Activated CD4-positive, CD25-positive, alpha-beta regulatory T cell treated with anti-CD3 and anti-CD28 coated beads, Interleukin-2, amount 50 U/mL, for 24 hours (primary cell): ENCODE measurements at regions not wholly inside any gene's neighbourhood (a gene's known extent, or its start where the extent isn't known, plus 50 kb on each side); places are given as distances from the start of the nearest gene placed in this dataset.
A peak's percentile ranks its signal among the peaks of the same experiment; 100 is the strongest.
"Not testable (repeated sequence)": the region's sequence is repeated elsewhere in the genome, so short reads cannot be mapped to it uniquely, and the experiment has no call there.

Experiments
- ATAC-seq, 2 donors: fragments of 150-1000 bp; cut with Tn5 transposase; one replicate each; pipeline ENCODE4 v1.10.0; 2021; ENCODE audit warnings: mild to moderate bottlenecking in 1 of 2, moderate library complexity in 1 of 2

GRCh38 chr5:168120401-168121137 lies 170.9 kb upstream of the WWC1 start:
- peak in 1 of 2 donors; percentile 28 for ATAC-seq

DNA sequence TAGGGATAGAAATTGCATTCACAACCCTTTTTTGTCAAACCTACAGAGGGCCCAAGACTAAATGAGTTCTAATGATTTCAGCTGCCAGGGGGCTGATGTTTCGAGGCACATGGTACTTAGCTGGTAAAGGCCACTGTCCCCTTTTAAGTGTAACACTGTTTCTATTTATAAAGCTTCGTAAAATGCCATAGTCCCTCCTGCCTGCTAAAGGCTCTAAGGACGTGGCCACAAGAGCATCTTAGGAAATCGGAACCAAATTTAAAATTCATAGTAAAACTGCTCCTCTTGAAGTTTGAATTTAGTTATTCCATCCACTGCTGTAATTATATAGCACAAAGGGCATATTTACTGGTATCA lies 170.3 kb upstream of the WWC1 start:
- ATAC-seq = no peak

GRCh38 chr5:168123631-168124528 lies 167.6 kb upstream of the WWC1 start:
- ATAC-seq = peak; percentile 49 to 60

DNA sequence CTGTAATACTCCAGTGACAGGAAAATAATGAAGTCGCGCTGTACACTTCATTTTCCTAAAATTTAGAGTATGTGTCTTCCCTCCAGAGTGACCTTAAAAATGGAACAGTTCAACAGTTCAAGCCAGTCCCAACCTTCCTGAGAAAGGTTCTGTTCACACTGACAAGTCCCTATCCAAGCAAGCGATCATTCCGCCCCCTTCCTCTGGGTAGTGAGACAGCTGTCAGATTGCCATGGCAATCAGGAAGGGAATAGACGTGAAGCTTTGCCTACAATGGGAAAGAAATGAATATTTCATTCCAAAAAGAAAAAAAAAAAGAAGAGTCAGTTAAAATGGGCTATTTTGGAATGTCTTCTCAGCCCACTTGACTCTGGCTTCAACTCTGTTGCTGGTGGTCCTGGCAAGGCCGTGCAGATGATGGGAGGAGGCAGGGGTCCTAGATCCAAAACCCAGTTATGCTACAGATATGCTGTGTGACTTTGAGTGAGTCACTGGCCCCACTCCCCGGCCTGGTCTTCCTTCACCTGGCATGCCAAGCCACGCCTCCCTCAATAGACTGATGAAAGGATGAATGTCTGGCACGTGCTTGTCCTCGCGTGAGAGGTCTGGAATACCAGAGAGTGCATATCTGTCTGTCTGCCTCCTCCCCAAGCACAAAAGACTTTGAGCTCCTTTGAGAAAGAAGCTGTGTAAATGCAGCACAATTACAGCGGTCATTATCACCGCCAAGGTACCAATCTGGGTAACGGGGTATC lies 165.8 kb upstream of the WWC1 start:
- no peak for ATAC-seq

DNA sequence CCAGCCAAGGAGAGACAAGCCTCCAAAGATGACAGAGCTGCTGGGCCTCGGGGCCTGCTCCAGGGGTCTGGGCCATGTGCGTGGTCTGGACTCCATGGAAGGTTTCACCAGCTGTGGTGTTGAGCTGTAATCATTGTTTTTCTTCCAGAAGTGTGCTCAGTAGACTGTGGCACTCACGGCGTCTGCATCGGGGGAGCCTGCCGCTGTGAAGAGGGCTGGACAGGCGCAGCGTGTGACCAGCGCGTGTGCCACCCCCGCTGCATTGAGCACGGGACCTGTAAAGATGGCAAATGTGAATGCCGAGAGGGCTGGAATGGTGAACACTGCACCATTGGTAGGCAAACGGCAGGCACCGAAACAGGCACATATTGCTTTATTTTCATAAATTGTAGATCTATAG lies 164.8 kb upstream of the WWC1 start:
- no peak for ATAC-seq

GRCh38 chr5:168128111-168128510 lies 163.3 kb upstream of the WWC1 start:
- no peak for ATAC-seq

- ATAC-seq = no peak
Observed at GRCh38 chr5:168128557-168128956, 162.9 kb upstream of the WWC1 start.

- no peak for ATAC-seq
Observed at GRCh38 chr5:168131519-168131918, 159.9 kb upstream of the WWC1 start.

- ATAC-seq = no peak
Observed at GRCh38 chr5:168132241-168132641, 159.2 kb upstream of the WWC1 start.

DNA sequence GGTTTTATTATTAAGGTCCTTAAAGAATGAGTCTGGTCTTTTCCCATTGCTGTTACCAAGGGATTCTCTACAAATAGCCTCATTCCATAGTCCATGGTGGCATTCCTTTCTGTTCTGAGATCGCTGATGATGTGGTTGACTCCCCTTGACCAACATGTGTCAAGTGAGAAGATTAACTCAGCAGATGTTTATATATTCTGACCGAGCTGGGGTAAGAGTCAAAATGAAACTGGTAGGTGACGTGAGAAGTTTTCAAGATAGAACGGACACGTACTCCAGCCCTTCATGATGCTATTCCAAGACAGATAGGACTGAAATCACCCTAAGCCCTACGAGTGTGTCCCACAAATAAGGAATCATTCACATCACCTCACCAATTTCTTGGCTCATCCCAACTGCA lies 155.5 kb upstream of the WWC1 start:
- ATAC-seq = no peak

DNA sequence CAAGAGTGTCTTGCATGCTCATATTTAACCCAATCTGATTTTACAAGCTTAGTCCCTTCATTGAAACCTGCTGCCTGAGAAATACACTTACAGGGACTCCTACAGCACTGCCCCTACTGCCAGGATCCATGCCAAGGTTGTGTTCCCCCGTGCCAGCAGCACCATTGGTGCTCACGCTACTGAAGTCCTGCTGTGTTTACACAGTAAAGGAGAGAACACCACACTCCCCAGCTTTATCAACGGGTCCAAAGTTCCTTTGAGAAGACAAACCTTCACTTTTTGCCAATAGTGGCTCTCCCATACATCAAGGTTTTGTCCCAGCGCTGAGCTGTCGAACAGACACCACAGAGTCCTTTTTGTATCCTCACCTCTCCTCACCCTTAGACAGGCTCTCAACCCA lies 155.1 kb upstream of the WWC1 start:
- ATAC-seq = no peak

DNA sequence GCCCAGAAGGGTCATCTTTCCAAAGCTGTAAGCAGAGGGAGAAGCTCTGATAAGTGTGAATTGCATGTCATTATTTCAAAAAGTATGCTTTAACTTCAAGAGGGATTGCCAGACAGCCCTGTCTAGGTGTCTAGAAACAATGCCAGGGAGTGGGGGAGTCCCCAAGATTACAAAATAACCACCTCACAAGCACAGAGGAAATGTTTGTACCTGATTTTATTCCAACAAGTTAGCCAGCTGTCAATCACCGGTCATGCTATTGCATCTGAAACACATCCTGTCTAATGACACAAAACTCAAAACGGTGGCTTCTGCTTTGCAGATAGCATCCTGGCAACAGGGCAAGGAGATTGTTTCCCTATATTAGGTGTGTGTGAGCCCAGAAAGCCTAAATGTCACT lies 154.2 kb upstream of the WWC1 start:
- ATAC-seq = no peak

- no peak for ATAC-seq
Observed at GRCh38 chr5:168140241-168140640, 151.2 kb upstream of the WWC1 start.

GRCh38 chr5:168142402-168142801 lies 149.0 kb upstream of the WWC1 start:
- no peak for ATAC-seq

- ATAC-seq = not testable (repeated sequence)
Observed at GRCh38 chr5:168143521-168143920, 147.9 kb upstream of the WWC1 start.

GRCh38 chr5:168147106-168147505 lies 144.3 kb upstream of the WWC1 start:
- no peak for ATAC-seq

- ATAC-seq = no peak
Observed at GRCh38 chr5:168147568-168148360, 143.7 kb upstream of the WWC1 start.

GRCh38 chr5:168151041-168151440 lies 140.4 kb upstream of the WWC1 start:
- no peak for ATAC-seq

DNA sequence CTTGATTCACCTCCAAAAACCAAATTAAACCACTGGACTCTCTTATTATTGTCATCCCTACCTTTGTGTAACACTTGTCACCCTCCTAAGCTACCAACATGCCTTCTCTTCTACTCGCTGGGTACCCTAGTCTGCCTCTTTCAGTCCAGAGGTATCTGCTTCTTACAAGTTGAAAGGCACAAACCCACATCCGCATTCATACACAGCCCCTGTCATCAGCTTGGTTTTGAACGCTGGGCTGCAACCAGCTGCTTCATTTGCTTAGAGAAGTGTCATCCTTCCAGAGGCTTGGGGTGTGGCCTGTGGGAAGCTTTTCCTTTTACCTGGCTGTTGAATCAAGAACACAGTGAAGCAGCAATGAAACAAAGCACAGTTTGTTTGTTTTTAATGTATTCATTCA lies 138.8 kb upstream of the WWC1 start:
- no peak for ATAC-seq

DNA sequence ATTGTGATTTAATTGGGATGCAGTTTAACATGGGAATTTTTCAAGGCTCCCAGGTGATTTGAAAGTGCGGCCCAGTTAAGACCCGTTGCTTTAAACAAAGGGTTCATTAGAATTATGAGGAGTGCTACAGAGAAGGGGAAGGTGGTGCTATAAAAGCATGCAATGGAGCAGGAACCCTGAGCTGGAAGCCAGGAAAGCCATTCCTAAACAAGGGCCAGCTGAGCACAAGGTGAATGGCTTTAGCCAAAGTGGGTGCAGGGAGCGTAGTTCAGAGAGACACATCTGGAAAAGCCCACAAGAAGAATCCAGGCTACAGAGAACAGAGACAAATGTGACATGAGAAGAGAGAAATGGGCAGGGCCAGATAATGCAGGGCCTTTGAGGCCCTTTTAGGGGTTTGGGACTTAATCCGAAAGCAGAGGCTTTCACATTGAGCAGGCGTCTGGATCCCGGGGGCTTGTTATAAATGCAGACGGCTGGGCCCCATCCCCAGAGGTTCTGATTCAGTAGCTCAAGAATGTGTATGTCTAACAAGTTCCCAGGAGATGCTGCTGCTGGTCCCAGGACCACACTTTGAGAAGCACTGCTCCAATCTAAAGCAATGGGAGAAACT lies 138.1 kb upstream of the WWC1 start:
- no peak for ATAC-seq

GRCh38 chr5:168153876-168154270 lies 137.6 kb upstream of the WWC1 start:
- ATAC-seq = no peak

- ATAC-seq = no peak
Observed at GRCh38 chr5:168155585-168155984, 135.9 kb upstream of the WWC1 start.
